Neural cell (in vitro differentiated cells): ENCODE measurements at regions not wholly inside any gene's neighbourhood (a gene's known extent, or its start where the extent isn't known, plus 50 kb on each side); places are given as distances from the start of the nearest gene placed in this dataset.

ENCODE experiments used
- H2AFZ ChIP-seq: fragments of 200-600, 300-800 bp; sonication (generic), shearing (Covaris generic); 2 replicates; pipeline ENCODE4 v1.6.0; 2014; ENCODE audit warnings: low read depth, mild to moderate bottlenecking, antibody characterized with exemption, low read length, moderate library complexity
- H3F3A ChIP-seq: fragments of 200-600 bp; shearing (Covaris generic); 2 replicates; pipeline ENCODE4 v1.6.1; 2016; ENCODE audit warnings: mild to moderate bottlenecking, moderate library complexity, mixed read lengths, antibody characterized with exemption, low read length; ENCODE audit not compliant: insufficient read depth, poor library complexity, severe bottlenecking
- H3K27ac ChIP-seq: fragments of 200-600, 300-800 bp; sonication (generic), shearing (Covaris generic); 2 replicates; pipeline ENCODE4 v1.5.1; 2014; ENCODE audit warnings: mild to moderate bottlenecking, low read length, moderate library complexity
- H3K27me3 ChIP-seq: fragments of 300-800, 200-600 bp; sonication (generic), shearing (Covaris generic); 2 replicates; pipeline ENCODE4 v1.6.0; 2014; ENCODE audit warnings: mild to moderate bottlenecking, low read depth, low read length, moderate library complexity; ENCODE audit not compliant: insufficient read depth
- H3K36me3 ChIP-seq: fragments of 300-800, 200-600 bp; sonication (generic), shearing (Covaris generic); 2 replicates; pipeline ENCODE4 v1.5.1; 2014; ENCODE audit warnings: mild to moderate bottlenecking, antibody characterized with exemption, low read length, moderate library complexity; ENCODE audit not compliant: insufficient read depth
- H3K4me2 ChIP-seq: fragments of 300-800, 200-600 bp; sonication (generic), shearing (Covaris generic); 2 replicates; pipeline ENCODE4 v1.6.0; 2014; ENCODE audit warnings: mild to moderate bottlenecking, low read length
- H3K4me3 ChIP-seq: fragments of 300-800, 200-600 bp; sonication (generic), shearing (Covaris generic); 2 replicates; pipeline ENCODE4 v1.5.1; 2014; ENCODE audit warnings: mild to moderate bottlenecking, low read length, moderate library complexity
- H3K79me2 ChIP-seq: fragments of 200-600 bp; shearing (Covaris generic); replicated peaks from 2 replicates; pipeline ENCODE4 v1.6.0; 2014; ENCODE audit warnings: mild to moderate bottlenecking, low read length, moderate library complexity; ENCODE audit not compliant: insufficient read depth
- H3K9ac ChIP-seq: fragments of 300-800, 200-600 bp; sonication (generic), shearing (Covaris generic); 2 replicates; pipeline ENCODE4 v1.6.1; 2016; ENCODE audit warnings: mild to moderate bottlenecking, low read length, mixed read lengths
- H3K9me2 ChIP-seq: fragments of 200-600 bp; shearing (Covaris generic); 2 replicates; pipeline ENCODE4 v1.6.1; 2016; ENCODE audit warnings: mild to moderate bottlenecking, low read length, mixed read lengths; ENCODE audit not compliant: insufficient read depth
- H3K9me3 ChIP-seq: fragments of 200-600, 300-800 bp; sonication (generic), shearing (Covaris generic); 2 replicates; pipeline ENCODE4 v1.6.1; 2016; ENCODE audit warnings: mild to moderate bottlenecking, mixed run types, low read length, moderate library complexity, mixed read lengths
- H4K20me1 ChIP-seq: fragments of 200-600 bp; shearing (Covaris generic); 2 replicates; pipeline ENCODE4 v1.6.1; 2016; ENCODE audit warnings: mild to moderate bottlenecking, mixed run types; ENCODE audit not compliant: insufficient read depth
- CTCF ChIP-seq: fragments of 450-650 bp; IDR thresholded peaks from 2 replicates; pipeline ENCODE4 v1.5.1; 2014; ENCODE audit warnings: antibody characterized with exemption, mild to moderate bottlenecking, moderate library complexity; ENCODE audit not compliant: poor library complexity, severe bottlenecking
- EP300 ChIP-seq: fragments of 450-650 bp; conservative IDR thresholded peaks from 2 replicates; pipeline ENCODE4 v1.6.1; 2014; ENCODE audit warnings: antibody characterized with exemption, mild to moderate bottlenecking, moderate library complexity; ENCODE audit not compliant: poor library complexity, severe bottlenecking
- EZH2 ChIP-seq: fragments of 200-600, 300-800 bp; shearing (Covaris generic), sonication (generic); IDR thresholded peaks from 2 replicates; pipeline ENCODE4 v1.6.1; 2014; ENCODE audit warnings: antibody characterized with exemption, low read length, borderline replicate concordance, mild to moderate bottlenecking; ENCODE audit not compliant: insufficient read depth, poor library complexity, severe bottlenecking
- MXI1 ChIP-seq: fragments of 450-650 bp; conservative IDR thresholded peaks from 2 replicates; pipeline ENCODE4 v1.6.1; 2014; ENCODE audit warnings: antibody characterized with exemption, mild to moderate bottlenecking; ENCODE audit not compliant: poor library complexity, severe bottlenecking
- POLR2AphosphoS5 ChIP-seq: IDR thresholded peaks from 2 replicates; pipeline ENCODE4 v1.6.1; 2012
- RAD21 ChIP-seq: fragments of 450-650 bp; conservative IDR thresholded peaks from 2 replicates; pipeline ENCODE4 v1.6.1; 2014; ENCODE audit warnings: antibody characterized with exemption, mild to moderate bottlenecking, moderate library complexity
- REST ChIP-seq: IDR thresholded peaks from 2 replicates; pipeline ENCODE4 v1.6.1; 2012; ENCODE audit warnings: borderline replicate concordance
- SMC3 ChIP-seq: fragments of 450-650 bp; conservative IDR thresholded peaks from 2 replicates; pipeline ENCODE4 v1.6.1; 2014; ENCODE audit warnings: antibody characterized with exemption, mild to moderate bottlenecking, moderate library complexity; ENCODE audit not compliant: poor library complexity
- TAF1 ChIP-seq: IDR thresholded peaks from 2 replicates; pipeline ENCODE4 v1.6.1; 2012; ENCODE audit warnings: low read depth

- no peaks in the 10 kb centered on the region for H3F3A ChIP-seq
- H3K36me3 ChIP-seq = no peaks in the 10 kb centered on the region
- no peak overlapping the region for H3K4me3 ChIP-seq
- H3K27ac ChIP-seq = no peak overlapping the region
- no peaks in the 10 kb centered on the region for H3K9me3 ChIP-seq
- no peaks in the 10 kb centered on the region for H3K27me3 ChIP-seq
- H3K79me2 ChIP-seq = no peaks in the 10 kb centered on the region
- no peak overlapping the region for H3K9ac ChIP-seq
- H3K9me2 ChIP-seq = no peaks in the 10 kb centered on the region
- H2AFZ ChIP-seq = no peak overlapping the region
- H4K20me1 ChIP-seq = no peaks in the 10 kb centered on the region
- TF ChIP-seq SMC3 (no peak), MXI1 (no peak), TAF1 (no peak), CTCF (no peak), REST (no peak), POLR2AphosphoS5 (no peak), EZH2 (no peak), RAD21 (no peak), EP300 (no peak)
- no peak overlapping the region for H3K4me2 ChIP-seq
Observed at GRCh38 chrX:46433892-46434291, 111.3 kb downstream of the ZNF674 start.

- Histone ChIP-seq H3K9me2 (no peaks in the 10 kb centered on the region), H3K9ac (no peak overlapping the region), H3K27ac (no peak overlapping the region), H3K4me2 (no peak overlapping the region), H3K9me3 (no peaks in the 10 kb centered on the region), H2AFZ (no peak overlapping the region), H3K36me3 (no peaks in the 10 kb centered on the region), H3K79me2 (no peaks in the 10 kb centered on the region), H3F3A (no peaks in the 10 kb centered on the region), H3K27me3 (no peaks in the 10 kb centered on the region), H4K20me1 (no peaks in the 10 kb centered on the region), H3K4me3 (no peak overlapping the region)
- TF ChIP-seq SMC3 = peak; percentile 82
- TF ChIP-seq EZH2 = no peak
- TF ChIP-seq CTCF = peak; percentile 78
- peak; percentile 85 for TF ChIP-seq RAD21
- TF ChIP-seq EP300 = no peak
- TF ChIP-seq POLR2AphosphoS5 = no peak
Observed at GRCh38 chrX:46408553-46409407, 136.4 kb downstream of the ZNF674 start.
